HUES48 (cell line): ENCODE measurements at regions not wholly inside any gene's neighbourhood (a gene's known extent, or its start where the extent isn't known, plus 50 kb on each side); places are given as distances from the start of the nearest gene placed in this dataset.

Source experiments
- H3K27ac ChIP-seq: one replicate; pipeline ENCODE4 v1.7.0; 2013; ENCODE audit warnings: low read depth, low read length, inconsistent platforms
- H3K27me3 ChIP-seq: 2 replicates; pipeline ENCODE4 v1.6.1; 2013; ENCODE audit warnings: mild to moderate bottlenecking, low read length; ENCODE audit not compliant: control insufficient read depth, insufficient read depth
- H3K36me3 ChIP-seq: 2 replicates; pipeline ENCODE4 v1.6.1; 2013; ENCODE audit warnings: low read length; ENCODE audit not compliant: control insufficient read depth, insufficient read depth
- H3K4me1 ChIP-seq: 2 replicates; pipeline ENCODE4 v1.6.1; 2013; ENCODE audit warnings: mild to moderate bottlenecking, low read length; ENCODE audit not compliant: control insufficient read depth, insufficient read depth
- H3K4me3 ChIP-seq: 2 replicates; pipeline ENCODE4 v1.5.1; 2013; ENCODE audit warnings: mild to moderate bottlenecking, low read depth, low read length
- H3K9ac ChIP-seq: 2 replicates; pipeline ENCODE4 v1.6.1; 2013; ENCODE audit warnings: mild to moderate bottlenecking, low read depth, low read length, moderate library complexity
- H3K9me3 ChIP-seq: 2 replicates; pipeline ENCODE4 v1.6.1; 2013; ENCODE audit warnings: low read length; ENCODE audit not compliant: control insufficient read depth, insufficient read depth

DNA sequence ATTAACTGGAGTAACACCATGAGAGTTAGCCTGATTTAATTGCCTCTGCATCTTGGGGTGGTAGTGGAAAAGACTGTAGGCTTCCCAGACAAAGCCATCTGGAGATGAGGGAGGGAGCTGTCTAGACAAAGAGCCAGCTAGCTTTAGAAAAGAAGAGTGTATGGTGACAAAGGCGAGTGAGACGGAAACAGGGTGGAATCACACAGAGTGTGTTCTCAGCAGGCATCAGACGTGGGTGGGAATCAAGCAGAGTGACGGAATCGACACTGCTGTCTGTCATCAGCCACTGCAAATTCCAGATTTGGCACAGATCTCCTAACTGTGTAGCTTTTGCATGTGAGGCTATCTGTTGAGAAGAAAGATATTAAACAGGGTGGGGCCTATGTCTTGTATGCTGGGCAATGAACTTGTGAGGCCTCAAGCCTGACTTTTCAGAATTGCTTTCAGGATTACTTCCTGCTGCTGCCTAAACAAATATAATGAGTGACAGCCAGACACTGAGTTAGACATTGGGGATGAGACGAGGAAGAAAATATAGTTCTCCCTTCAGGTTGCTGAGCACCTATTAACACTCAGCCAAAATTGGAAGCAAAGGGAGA, 236.5 kb upstream of the GRIP1 start:
- Histone ChIP-seq H3K36me3 (no peaks in the 10 kb centered on the region), H3K4me3 (no peak overlapping the region), H3K9ac (no peak overlapping the region), H3K9me3 (no peaks in the 10 kb centered on the region), H3K27me3 (no peaks in the 10 kb centered on the region), H3K4me1 (peaks cover 8% of the 10 kb centered on the region; the same call in 1 of the 2 replicates), H3K27ac (no peak overlapping the region)

GRCh38 chr12:66916189-66916588, 237.3 kb upstream of the GRIP1 start:
- Histone ChIP-seq H3K9ac (no peak overlapping the region), H3K9me3 (no peaks in the 10 kb centered on the region), H3K27ac (no peak overlapping the region), H3K27me3 (no peaks in the 10 kb centered on the region), H3K36me3 (no peaks in the 10 kb centered on the region), H3K4me3 (no peak overlapping the region), H3K4me1 (peaks cover 8% of the 10 kb centered on the region; the same call in 1 of the 2 replicates)

DNA sequence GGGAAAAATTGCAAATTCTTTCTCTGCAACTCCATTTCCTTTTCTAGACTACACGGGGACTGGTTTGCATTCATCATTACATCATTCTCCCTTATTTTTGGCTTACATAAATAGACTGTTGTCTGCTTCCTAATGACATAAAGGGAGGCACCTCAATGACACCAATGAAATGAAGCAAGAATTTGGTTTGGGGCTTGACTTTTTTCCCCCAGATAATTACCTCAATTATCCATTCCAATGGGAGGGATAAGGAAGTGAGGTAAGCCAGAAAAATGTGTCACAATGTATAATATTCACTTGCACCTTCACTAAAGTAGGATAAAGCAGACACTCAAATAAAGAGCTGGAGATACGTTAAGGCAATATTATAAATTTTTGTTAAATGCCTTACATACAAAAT, 240.6 kb upstream of the GRIP1 start:
- no peak overlapping the region for H3K4me3 ChIP-seq
- no peaks in the 10 kb centered on the region for H3K36me3 ChIP-seq
- no peak overlapping the region for H3K9ac ChIP-seq
- H3K9me3 ChIP-seq: no peaks in the 10 kb centered on the region
- H3K27me3 ChIP-seq: no peaks in the 10 kb centered on the region
- no peak overlapping the region for H3K27ac ChIP-seq
- peaks cover 8% of the 10 kb centered on the region; the same call in 1 of the 2 replicates for H3K4me1 ChIP-seq

- Histone ChIP-seq H3K9me3 (no peaks in the 10 kb centered on the region), H3K36me3 (no peaks in the 10 kb centered on the region), H3K4me1 (peaks cover 8% of the 10 kb centered on the region; the same call in 1 of the 2 replicates), H3K27ac (no peak overlapping the region), H3K4me3 (no peak overlapping the region), H3K27me3 (no peaks in the 10 kb centered on the region), H3K9ac (no peak overlapping the region)
Measured at GRCh38 chr12:66920205-66920604, 241.3 kb upstream of the GRIP1 start.

DNA sequence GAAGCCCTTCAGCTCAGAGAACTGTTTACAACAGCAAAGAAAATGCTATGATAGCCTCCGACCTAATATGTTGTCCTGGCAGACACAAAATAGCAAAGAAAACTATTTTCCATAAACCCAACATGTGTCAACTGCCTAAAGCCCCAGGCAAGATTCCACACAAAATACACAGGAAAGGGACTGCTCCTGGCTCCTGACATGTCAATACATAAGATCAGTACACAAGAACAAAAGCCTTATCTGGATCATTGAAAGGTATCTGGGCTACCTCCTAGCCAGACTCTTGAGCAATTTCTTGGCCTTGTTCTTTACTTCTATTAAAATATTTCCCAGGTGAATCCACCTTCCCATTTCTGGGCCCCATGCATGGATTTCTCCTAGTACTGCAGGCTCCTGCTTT, 242.3 kb upstream of the GRIP1 start:
- H3K4me3 ChIP-seq: no peak overlapping the region
- no peak overlapping the region for H3K27ac ChIP-seq
- no peaks in the 10 kb centered on the region for H3K4me1 ChIP-seq
- H3K9me3 ChIP-seq: no peaks in the 10 kb centered on the region
- no peaks in the 10 kb centered on the region for H3K27me3 ChIP-seq
- H3K36me3 ChIP-seq: no peaks in the 10 kb centered on the region
- no peak overlapping the region for H3K9ac ChIP-seq

GRCh38 chr12:66925083-66925482, 246.2 kb upstream of the GRIP1 start:
- Histone ChIP-seq H3K36me3 (no peaks in the 10 kb centered on the region), H3K9me3 (no peaks in the 10 kb centered on the region), H3K4me3 (no peak overlapping the region), H3K27ac (no peak overlapping the region), H3K4me1 (no peaks in the 10 kb centered on the region), H3K27me3 (no peaks in the 10 kb centered on the region), H3K9ac (no peak overlapping the region)

- Histone ChIP-seq H3K4me1 (no peaks in the 10 kb centered on the region), H3K9me3 (no peaks in the 10 kb centered on the region), H3K27me3 (no peaks in the 10 kb centered on the region), H3K4me3 (no peak overlapping the region), H3K9ac (no peak overlapping the region), H3K27ac (no peak overlapping the region), H3K36me3 (no peaks in the 10 kb centered on the region)
Measured at GRCh38 chr12:66929121-66929520, 250.2 kb upstream of the GRIP1 start.

DNA sequence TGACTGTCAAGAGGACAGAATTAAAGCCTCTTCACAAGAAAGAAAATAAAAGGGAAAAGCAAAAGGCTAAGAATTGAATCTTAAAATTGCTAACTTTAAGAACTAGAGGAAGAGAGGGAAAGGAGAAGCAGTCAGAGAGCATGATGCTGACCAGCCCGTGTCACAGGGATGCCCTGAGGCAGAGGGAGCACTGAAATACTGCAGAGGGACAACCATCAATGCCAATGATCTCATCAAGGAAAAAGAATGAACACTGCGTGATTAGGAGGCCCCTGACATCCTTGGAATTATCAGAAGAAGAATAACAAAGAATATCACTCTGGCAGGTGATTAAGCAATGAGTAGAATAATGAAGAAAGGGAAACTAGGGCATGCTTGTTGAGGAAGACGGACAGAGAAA, 252.2 kb upstream of the GRIP1 start:
- Histone ChIP-seq H3K27ac (no peak overlapping the region), H3K4me3 (no peak overlapping the region), H3K9me3 (no peaks in the 10 kb centered on the region), H3K27me3 (no peaks in the 10 kb centered on the region), H3K9ac (no peak overlapping the region), H3K36me3 (no peaks in the 10 kb centered on the region), H3K4me1 (no peaks in the 10 kb centered on the region)

GRCh38 chr12:66932126-66932525, 253.2 kb upstream of the GRIP1 start:
- no peak overlapping the region for H3K27ac ChIP-seq
- no peaks in the 10 kb centered on the region for H3K27me3 ChIP-seq
- no peaks in the 10 kb centered on the region for H3K36me3 ChIP-seq
- H3K4me3 ChIP-seq: no peak overlapping the region
- H3K4me1 ChIP-seq: no peaks in the 10 kb centered on the region
- H3K9me3 ChIP-seq: no peaks in the 10 kb centered on the region
- no peak overlapping the region for H3K9ac ChIP-seq

DNA sequence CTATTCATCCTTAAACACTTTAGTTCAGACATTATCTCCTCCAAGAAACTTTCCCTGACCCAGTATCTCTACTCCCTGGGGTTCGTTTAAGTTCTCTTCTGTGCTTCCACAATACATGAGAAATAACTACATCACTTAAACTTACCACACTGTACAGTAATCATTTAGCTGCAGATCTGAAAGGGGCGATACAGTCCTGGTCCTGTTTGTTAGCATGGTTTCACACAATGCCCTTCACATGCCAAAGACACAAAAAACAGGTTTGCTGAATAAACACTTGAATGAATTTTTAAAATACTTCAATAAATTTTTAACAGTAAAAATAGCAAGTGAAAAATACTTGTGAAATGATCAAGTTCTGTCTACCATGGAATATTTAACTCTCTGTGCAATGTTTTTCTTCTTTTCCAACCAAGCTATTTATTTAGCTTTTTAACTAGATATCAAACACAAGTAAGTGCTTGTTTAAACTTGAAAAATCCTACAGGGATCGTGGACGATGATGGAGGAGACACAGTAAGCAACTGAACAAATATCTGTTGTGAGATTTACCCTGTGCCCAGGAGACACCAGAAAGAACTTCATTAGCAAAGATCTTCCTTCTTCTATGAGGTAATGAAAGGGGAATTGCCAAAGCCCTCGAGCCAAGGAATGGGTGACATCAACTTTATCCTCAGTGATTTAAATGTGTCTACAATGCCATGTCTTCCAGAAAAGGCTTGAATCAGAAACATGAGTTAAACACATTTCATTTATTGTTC, 255.6 kb upstream of the GRIP1 start:
- Histone ChIP-seq H3K4me3 (no peak overlapping the region), H3K27ac (no peak overlapping the region), H3K4me1 (no peaks in the 10 kb centered on the region), H3K9ac (no peak overlapping the region), H3K9me3 (no peaks in the 10 kb centered on the region), H3K36me3 (no peaks in the 10 kb centered on the region), H3K27me3 (no peaks in the 10 kb centered on the region)

- no peak overlapping the region for H3K9ac ChIP-seq
- peaks cover 33% of the 10 kb centered on the region for H3K4me1 ChIP-seq
- H3K27me3 ChIP-seq: no peaks in the 10 kb centered on the region
- H3K9me3 ChIP-seq: no peaks in the 10 kb centered on the region
- H3K36me3 ChIP-seq: no peaks in the 10 kb centered on the region
- no peak overlapping the region for H3K27ac ChIP-seq
- H3K4me3 ChIP-seq: no peak overlapping the region
Measured at GRCh38 chr12:66941150-66941549, 262.3 kb upstream of the GRIP1 start.
